Transverse colon (tissue), 4 donors: ENCODE measurements at regions not wholly inside any gene's neighbourhood (a gene's known extent, or its start where the extent isn't known, plus 50 kb on each side); places are given as distances from the start of the nearest gene placed in this dataset.

Experiments
- POLR2A ChIP-seq: fragments of 450-650 bp; IDR thresholded peaks from one replicate; pipeline ENCODE4 v1.6.1; 2016; ENCODE audit warnings: antibody characterized with exemption, mild to moderate bottlenecking, moderate library complexity
- POLR2AphosphoS5 ChIP-seq, 3 donors: sonication (generic); formaldehyde crosslinking; IDR thresholded peaks; one replicate each; pipeline ENCODE4 v1.6.1; 2016; ENCODE audit warnings: antibody characterized with exemption in 3 of 3
- TF ChIP-seq, protein P1 (sequence below), 5 experiments: fragments of 200-600 bp in 3 of 5; fragments of 450-650 bp in 2 of 5; sonication (generic) in 3 of 5; IDR thresholded peaks; 1 replicate in 2 of 5; 2 replicates in 3 of 5; pipeline ENCODE4 v1.5.1; 2016 to 2017; ENCODE audit warnings: antibody characterized with exemption in 5 of 5, inconsistent platforms in 3 of 5, mild to moderate bottlenecking in 2 of 5, moderate library complexity in 1 of 5

- no peak for TF ChIP-seq POLR2AphosphoS5 (IDR thresholded peaks at IDR 0.05)
- TF ChIP-seq POLR2A = no peak
- TF ChIP-seq, protein P1, sequence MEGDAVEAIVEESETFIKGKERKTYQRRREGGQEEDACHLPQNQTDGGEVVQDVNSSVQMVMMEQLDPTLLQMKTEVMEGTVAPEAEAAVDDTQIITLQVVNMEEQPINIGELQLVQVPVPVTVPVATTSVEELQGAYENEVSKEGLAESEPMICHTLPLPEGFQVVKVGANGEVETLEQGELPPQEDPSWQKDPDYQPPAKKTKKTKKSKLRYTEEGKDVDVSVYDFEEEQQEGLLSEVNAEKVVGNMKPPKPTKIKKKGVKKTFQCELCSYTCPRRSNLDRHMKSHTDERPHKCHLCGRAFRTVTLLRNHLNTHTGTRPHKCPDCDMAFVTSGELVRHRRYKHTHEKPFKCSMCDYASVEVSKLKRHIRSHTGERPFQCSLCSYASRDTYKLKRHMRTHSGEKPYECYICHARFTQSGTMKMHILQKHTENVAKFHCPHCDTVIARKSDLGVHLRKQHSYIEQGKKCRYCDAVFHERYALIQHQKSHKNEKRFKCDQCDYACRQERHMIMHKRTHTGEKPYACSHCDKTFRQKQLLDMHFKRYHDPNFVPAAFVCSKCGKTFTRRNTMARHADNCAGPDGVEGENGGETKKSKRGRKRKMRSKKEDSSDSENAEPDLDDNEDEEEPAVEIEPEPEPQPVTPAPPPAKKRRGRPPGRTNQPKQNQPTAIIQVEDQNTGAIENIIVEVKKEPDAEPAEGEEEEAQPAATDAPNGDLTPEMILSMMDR (IDR thresholded peaks at IDR 0.05) = no peak
Observed at GRCh38 chr12:3350432-3350831, 140.6 kb upstream of the PRMT8 start.
